Activated CD8-positive, alpha-beta memory T cell treated with anti-CD3 and anti-CD28 coated beads, Interleukin-2, amount 10 ng/mL, durations not matched to agents 7 days and 5 days (primary cell): ENCODE measurements at regions not wholly inside any gene's neighbourhood (a gene's known extent, or its start where the extent isn't known, plus 50 kb on each side); places are given as distances from the start of the nearest gene placed in this dataset.

Source experiments
- ATAC-seq: fragments of 150-1000 bp; cut with Tn5 transposase; one replicate; pipeline ENCODE4 v1.10.0; 2021; ENCODE audit warnings: moderate library complexity
- CTCF ChIA-PET: fragments of 350-600 bp; sonication (Branson Sonifier 250); formaldehyde crosslinking; loops from one replicate; lab custom pipeline; 2021; ENCODE audit warnings: antibody characterized with exemption; lab: Charles Lee
- DNase-seq: peaks from one replicate; pipeline ENCODE4 v3.0.0-alpha.2; 2020
- H3K27ac Mint-ChIP-seq: one replicate; pipeline ENCODE4 v1.8.0; 2021; ENCODE audit warnings: mild to moderate bottlenecking, mixed read lengths
- H3K27me3 Mint-ChIP-seq: one replicate; pipeline ENCODE4 v1.8.0; 2021; ENCODE audit warnings: mixed read lengths
- H3K36me3 Mint-ChIP-seq: one replicate; pipeline ENCODE4 v1.8.0; 2021; ENCODE audit warnings: mild to moderate bottlenecking, mixed read lengths
- H3K4me1 Mint-ChIP-seq: one replicate; pipeline ENCODE4 v1.8.0; 2021; ENCODE audit warnings: mixed read lengths
- H3K4me3 Mint-ChIP-seq: one replicate; pipeline ENCODE4 v1.8.0; 2021; ENCODE audit warnings: mild to moderate bottlenecking, moderate library complexity, mixed read lengths
- H3K9me3 Mint-ChIP-seq: one replicate; pipeline ENCODE4 v1.8.0; 2022; ENCODE audit warnings: low read depth, mixed read lengths

- DNase-seq, result no peak
- ATAC-seq, result no peak
- Mint-ChIP-seq H3K27me3 (peaks cover 31% of the 10 kb centered on the region), H3K4me3 (no peak overlapping the region), H3K9me3 (no peaks in the 10 kb centered on the region), H3K27ac (no peak overlapping the region), H3K36me3 (peaks cover 8% of the 10 kb centered on the region), H3K4me1 (peaks cover 49% of the 10 kb centered on the region)
- CTCF ChIA-PET, result no interaction called here
These were observed 240.8 kb downstream of the NFKBIZ start for GRCh38 chr3:102089904-102090720.

GRCh38 chr3:102090721-102091045, 241.4 kb downstream of the NFKBIZ start:
- no peaks in the 10 kb centered on the region for H3K9me3 Mint-ChIP-seq
- H3K27ac Mint-ChIP-seq, result no peak overlapping the region
- DNase-seq (no peak), ATAC-seq (no peak)
- peaks cover 35% of the 10 kb centered on the region for H3K27me3 Mint-ChIP-seq
- H3K4me3 Mint-ChIP-seq, result no peak overlapping the region
- H3K4me1 Mint-ChIP-seq, result peaks cover 43% of the 10 kb centered on the region
- H3K36me3 Mint-ChIP-seq, result peaks cover 6% of the 10 kb centered on the region
- CTCF ChIA-PET, result no interaction called here

GRCh38 chr3:102091358-102091757, 242.0 kb downstream of the NFKBIZ start:
- H3K9me3 Mint-ChIP-seq, result no peaks in the 10 kb centered on the region
- H3K36me3 Mint-ChIP-seq, result peaks cover 5% of the 10 kb centered on the region
- no peak overlapping the region for H3K27ac Mint-ChIP-seq
- DNase-seq, result no peak
- H3K4me3 Mint-ChIP-seq, result no peak overlapping the region
- peaks cover 39% of the 10 kb centered on the region for H3K4me1 Mint-ChIP-seq
- peaks cover 35% of the 10 kb centered on the region for H3K27me3 Mint-ChIP-seq
- ATAC-seq, result no peak
- CTCF ChIA-PET, result no interaction called here

GRCh38 chr3:102092617-102093466, 243.5 kb downstream of the NFKBIZ start:
- Mint-ChIP-seq H3K9me3 (no peaks in the 10 kb centered on the region), H3K4me3 (peak overlapping the region; percentile 2), H3K27ac (peak overlapping the region; percentile 86), H3K27me3 (peaks cover 35% of the 10 kb centered on the region), H3K36me3 (peaks cover 7% of the 10 kb centered on the region), H3K4me1 (peaks cover 35% of the 10 kb centered on the region)
- DNase-seq (peak; percentile 47), ATAC-seq (peak; percentile 77)
- CTCF ChIA-PET, result interaction anchor here (0.8 to 1.5 kb wide), 5 partner anchors 22 to 290 kb away, joined by 3 to 4 read pairs (median 3); no protein-coding TSS in a partner anchor

GRCh38 chr3:102094506-102094905, 245.2 kb downstream of the NFKBIZ start:
- peaks cover 30% of the 10 kb centered on the region for H3K27me3 Mint-ChIP-seq
- H3K36me3 Mint-ChIP-seq, result peaks cover 5% of the 10 kb centered on the region
- H3K27ac Mint-ChIP-seq, result no peak overlapping the region
- peaks cover 35% of the 10 kb centered on the region for H3K4me1 Mint-ChIP-seq
- CTCF ChIA-PET, result interaction anchor here (0.7 kb wide), 1 partner anchor 94 kb away, joined by 3 read pairs; no protein-coding TSS in a partner anchor
- H3K9me3 Mint-ChIP-seq, result no peaks in the 10 kb centered on the region
- DNase-seq (no peak), ATAC-seq (no peak)
- H3K4me3 Mint-ChIP-seq, result no peak overlapping the region

GRCh38 chr3:102095383-102095782, 246.1 kb downstream of the NFKBIZ start:
- Mint-ChIP-seq H3K9me3 (no peaks in the 10 kb centered on the region), H3K27me3 (peaks cover 27% of the 10 kb centered on the region), H3K4me1 (peaks cover 35% of the 10 kb centered on the region), H3K4me3 (no peak overlapping the region), H3K27ac (no peak overlapping the region), H3K36me3 (peaks cover 5% of the 10 kb centered on the region)
- DNase-seq (no peak), ATAC-seq (no peak)
- CTCF ChIA-PET, result no interaction called here

GRCh38 chr3:102096066-102096465, 246.8 kb downstream of the NFKBIZ start:
- peaks cover 33% of the 10 kb centered on the region for H3K4me1 Mint-ChIP-seq
- no peak overlapping the region for H3K27ac Mint-ChIP-seq

GRCh38 chr3:102098130-102098885, 249.0 kb downstream of the NFKBIZ start:
- H3K4me1 Mint-ChIP-seq, result peaks cover 14% of the 10 kb centered on the region
- H3K4me3 Mint-ChIP-seq, result no peak overlapping the region
- H3K36me3 Mint-ChIP-seq, result peaks cover 4% of the 10 kb centered on the region
- H3K9me3 Mint-ChIP-seq, result no peaks in the 10 kb centered on the region
- ATAC-seq, result no peak
- H3K27me3 Mint-ChIP-seq, result peaks cover 17% of the 10 kb centered on the region
- H3K27ac Mint-ChIP-seq, result no peak overlapping the region
- CTCF ChIA-PET, result interaction anchor here (0.9 to 1.0 kb wide), 2 partner anchors 130 to 296 kb away, joined by 3 read pairs; no protein-coding TSS in a partner anchor
- DNase-seq, result no peak

More at GRCh38 chr3:102096066-102096465, 246.8 kb downstream of the NFKBIZ start:
- ATAC-seq (no peak), DNase-seq (no peak)
- no peak overlapping the region for H3K4me3 Mint-ChIP-seq
- H3K36me3 Mint-ChIP-seq, result peaks cover 5% of the 10 kb centered on the region
- peaks cover 24% of the 10 kb centered on the region for H3K27me3 Mint-ChIP-seq
- CTCF ChIA-PET, result no interaction called here
- no peaks in the 10 kb centered on the region for H3K9me3 Mint-ChIP-seq

- no peak overlapping the region for H3K4me3 Mint-ChIP-seq
- H3K4me1 Mint-ChIP-seq, result peaks cover 1% of the 10 kb centered on the region
- peaks cover 4% of the 10 kb centered on the region for H3K36me3 Mint-ChIP-seq
- peaks cover 17% of the 10 kb centered on the region for H3K27me3 Mint-ChIP-seq
- no peaks in the 10 kb centered on the region for H3K9me3 Mint-ChIP-seq
- DNase-seq (no peak), ATAC-seq (no peak)
- H3K27ac Mint-ChIP-seq, result no peak overlapping the region
- CTCF ChIA-PET, result no interaction called here
These were observed 250.6 kb downstream of the NFKBIZ start for GRCh38 chr3:102099913-102100312.

- no peak for DNase-seq
- Mint-ChIP-seq H3K36me3 (peaks cover 5% of the 10 kb centered on the region), H3K27ac (no peak overlapping the region), H3K4me3 (no peak overlapping the region), H3K4me1 (peaks cover 3% of the 10 kb centered on the region), H3K27me3 (peaks cover 13% of the 10 kb centered on the region), H3K9me3 (peaks cover 5% of the 10 kb centered on the region)
- ATAC-seq, result no peak
- CTCF ChIA-PET, result no interaction called here
These were observed 253.1 kb downstream of the NFKBIZ start for GRCh38 chr3:102102394-102102793.

- Mint-ChIP-seq H3K4me1 (peaks cover 3% of the 10 kb centered on the region), H3K27me3 (peaks cover 9% of the 10 kb centered on the region), H3K27ac (no peak overlapping the region), H3K4me3 (no peak overlapping the region), H3K36me3 (peaks cover 5% of the 10 kb centered on the region), H3K9me3 (peaks cover 8% of the 10 kb centered on the region)
- ATAC-seq (no peak), DNase-seq (no peak)
- CTCF ChIA-PET, result no interaction called here
These were observed 254.7 kb downstream of the NFKBIZ start for GRCh38 chr3:102104033-102104432.

GRCh38 chr3:102105193-102105592, 255.9 kb downstream of the NFKBIZ start:
- ATAC-seq (no peak), DNase-seq (no peak)
- peaks cover 8% of the 10 kb centered on the region for H3K9me3 Mint-ChIP-seq
- CTCF ChIA-PET, result no interaction called here
- peaks cover 5% of the 10 kb centered on the region for H3K27me3 Mint-ChIP-seq
- no peak overlapping the region for H3K4me3 Mint-ChIP-seq
- peaks cover 3% of the 10 kb centered on the region for H3K4me1 Mint-ChIP-seq
- no peak overlapping the region for H3K27ac Mint-ChIP-seq
- H3K36me3 Mint-ChIP-seq, result peaks cover 5% of the 10 kb centered on the region
